ENCODE measurements at regions not wholly inside any gene's neighbourhood (a gene's known extent, or its start where the extent isn't known, plus 50 kb on each side); places are given as distances from the start of the nearest gene placed in this dataset.

GRCh38 chr3:13208706-13209633, 135.7 kb upstream of the IQSEC1 start:
- H3K27ac ChIP-seq (ENCODE audit: low read depth in 1 of 2, low read length in 1 of 2) = no peak overlapping the region
- no peaks in the 10 kb centered on the region for H3K4me1 ChIP-seq (ENCODE audit: control insufficient read depth in 5 of 5, insufficient read depth in 5 of 5, low read length in 5 of 5)
- DNase-seq (no peak), ATAC-seq (ENCODE audit: insufficient read depth, low FRiP score) (no peak)
- no peak overlapping the region for H3K9ac ChIP-seq (ENCODE audit: insufficient read depth in 1 of 2, low read length in 2 of 2)
- H3K4me3 ChIP-seq = no peak overlapping the region
- H3K27me3 ChIP-seq (ENCODE audit: control insufficient read depth in 3 of 3, insufficient read depth in 3 of 3, low read length in 2 of 3) = peaks cover 3 to 37% (median 23%) of the 10 kb centered on the region in 3 donors
- no peaks in the 10 kb centered on the region for H3K36me3 ChIP-seq (ENCODE audit: control insufficient read depth in 4 of 4, insufficient read depth in 4 of 4, low read length in 4 of 4)
- WGBS, 2 donors = 77 to 83% methylated on average over 17 of the region's 17 CpGs
- no peak for TF ChIP-seq CTCF (IDR thresholded peaks at IDR 0.05; ENCODE audit: control extremely low read depth, extremely low read depth)
- H3K9me3 ChIP-seq (ENCODE audit: control insufficient read depth in 4 of 4, insufficient read depth in 3 of 4, low read length in 3 of 4) = peaks cover 0 to 5% (median 0%) of the 10 kb centered on the region in 4 donors

- no peak overlapping the region for H3K4me3 ChIP-seq
- DNase-seq (no peak), ATAC-seq (ENCODE audit: insufficient read depth, low FRiP score) (no peak)
- H3K4me1 ChIP-seq (ENCODE audit: control insufficient read depth in 5 of 5, insufficient read depth in 5 of 5, low read length in 5 of 5) = no peaks in the 10 kb centered on the region
- no peak overlapping the region for H3K9ac ChIP-seq (ENCODE audit: insufficient read depth in 1 of 2, low read length in 2 of 2)
- peaks cover 3 to 44% (median 30%) of the 10 kb centered on the region in 3 donors for H3K27me3 ChIP-seq (ENCODE audit: control insufficient read depth in 3 of 3, insufficient read depth in 3 of 3, low read length in 2 of 3)
- H3K27ac ChIP-seq (ENCODE audit: low read depth in 1 of 2, low read length in 1 of 2) = no peak overlapping the region
- TF ChIP-seq CTCF (IDR thresholded peaks at IDR 0.05; ENCODE audit: control extremely low read depth, extremely low read depth) = no peak
- WGBS, 2 donors = 80 to 85% methylated on average over 11 of the region's 11 CpGs
- H3K9me3 ChIP-seq (ENCODE audit: control insufficient read depth in 4 of 4, insufficient read depth in 3 of 4, low read length in 3 of 4) = peaks cover 0 to 5% (median 0%) of the 10 kb centered on the region in 4 donors
- H3K36me3 ChIP-seq (ENCODE audit: control insufficient read depth in 4 of 4, insufficient read depth in 4 of 4, low read length in 4 of 4) = no peaks in the 10 kb centered on the region
Measured at GRCh38 chr3:13207975-13208705, 134.9 kb upstream of the IQSEC1 start.

- H3K4me1 ChIP-seq (ENCODE audit: control insufficient read depth in 5 of 5, insufficient read depth in 5 of 5, low read length in 5 of 5) = no peaks in the 10 kb centered on the region
- no peak overlapping the region for H3K9ac ChIP-seq (ENCODE audit: insufficient read depth in 1 of 2, low read length in 2 of 2)
- no peak overlapping the region for H3K27ac ChIP-seq (ENCODE audit: low read depth in 1 of 2, low read length in 1 of 2)
- 84 to 91% methylated on average over 9 of the region's 9 CpGs for WGBS, 2 donors
- TF ChIP-seq CTCF (IDR thresholded peaks at IDR 0.05; ENCODE audit: control extremely low read depth, extremely low read depth) = no peak
- DNase-seq = no peak
- H3K4me3 ChIP-seq = no peak overlapping the region
- H3K27me3 ChIP-seq (ENCODE audit: control insufficient read depth in 3 of 3, insufficient read depth in 3 of 3, low read length in 2 of 3) = peaks cover 3 to 50% (median 35%) of the 10 kb centered on the region in 3 donors
- no peaks in the 10 kb centered on the region for H3K36me3 ChIP-seq (ENCODE audit: control insufficient read depth in 4 of 4, insufficient read depth in 4 of 4, low read length in 4 of 4)
- H3K9me3 ChIP-seq (ENCODE audit: control insufficient read depth in 4 of 4, insufficient read depth in 3 of 4, low read length in 3 of 4) = peaks cover 0 to 5% (median 0%) of the 10 kb centered on the region in 4 donors
- no peak for ATAC-seq (ENCODE audit: insufficient read depth, low FRiP score)
Measured at GRCh38 chr3:13207578-13207922, 134.3 kb upstream of the IQSEC1 start.
